ENCODE measurements at regions not wholly inside any gene's neighbourhood (a gene's known extent, or its start where the extent isn't known, plus 50 kb on each side); places are given as distances from the start of the nearest gene placed in this dataset.

DNA sequence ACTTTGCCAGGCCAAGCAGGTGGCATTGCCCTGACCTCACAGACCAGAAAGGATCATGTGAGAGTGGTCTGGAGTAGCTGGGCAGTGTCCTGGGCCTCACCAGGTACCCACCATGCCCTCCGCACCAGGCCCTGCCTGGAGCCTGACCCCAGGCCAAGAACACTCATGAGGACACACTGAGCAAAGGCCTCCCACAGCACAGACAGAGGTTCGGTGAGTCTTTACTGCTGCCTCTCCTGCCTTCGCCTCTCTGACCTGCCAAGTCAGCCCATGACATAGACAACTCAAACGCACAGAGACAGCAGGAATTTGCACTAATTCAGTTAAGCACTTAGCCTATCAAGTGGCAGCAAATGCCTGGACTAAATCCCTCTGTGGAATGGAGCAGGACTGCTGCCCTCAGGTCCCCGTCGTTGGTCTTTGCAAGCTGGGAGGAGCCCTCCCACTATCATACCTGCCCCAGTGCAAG lies 62.5 kb downstream of the RHOB start:
- TF ChIP-seq POLR2AphosphoS5 (IDR thresholded peaks at IDR 0.05; ENCODE audit: insufficient read depth in 1 of 2, low read depth in 1 of 2) (no peak), POLR2A (IDR thresholded peaks at IDR 0.05) (no peak)
- TF ChIP-seq, protein P1, sequence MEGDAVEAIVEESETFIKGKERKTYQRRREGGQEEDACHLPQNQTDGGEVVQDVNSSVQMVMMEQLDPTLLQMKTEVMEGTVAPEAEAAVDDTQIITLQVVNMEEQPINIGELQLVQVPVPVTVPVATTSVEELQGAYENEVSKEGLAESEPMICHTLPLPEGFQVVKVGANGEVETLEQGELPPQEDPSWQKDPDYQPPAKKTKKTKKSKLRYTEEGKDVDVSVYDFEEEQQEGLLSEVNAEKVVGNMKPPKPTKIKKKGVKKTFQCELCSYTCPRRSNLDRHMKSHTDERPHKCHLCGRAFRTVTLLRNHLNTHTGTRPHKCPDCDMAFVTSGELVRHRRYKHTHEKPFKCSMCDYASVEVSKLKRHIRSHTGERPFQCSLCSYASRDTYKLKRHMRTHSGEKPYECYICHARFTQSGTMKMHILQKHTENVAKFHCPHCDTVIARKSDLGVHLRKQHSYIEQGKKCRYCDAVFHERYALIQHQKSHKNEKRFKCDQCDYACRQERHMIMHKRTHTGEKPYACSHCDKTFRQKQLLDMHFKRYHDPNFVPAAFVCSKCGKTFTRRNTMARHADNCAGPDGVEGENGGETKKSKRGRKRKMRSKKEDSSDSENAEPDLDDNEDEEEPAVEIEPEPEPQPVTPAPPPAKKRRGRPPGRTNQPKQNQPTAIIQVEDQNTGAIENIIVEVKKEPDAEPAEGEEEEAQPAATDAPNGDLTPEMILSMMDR (IDR thresholded peaks at IDR 0.05) = no peak

All from vagina (tissue), 2 donors.